ENCODE measurements at regions not wholly inside any gene's neighbourhood (a gene's known extent, or its start where the extent isn't known, plus 50 kb on each side); places are given as distances from the start of the nearest gene placed in this dataset.

DNA sequence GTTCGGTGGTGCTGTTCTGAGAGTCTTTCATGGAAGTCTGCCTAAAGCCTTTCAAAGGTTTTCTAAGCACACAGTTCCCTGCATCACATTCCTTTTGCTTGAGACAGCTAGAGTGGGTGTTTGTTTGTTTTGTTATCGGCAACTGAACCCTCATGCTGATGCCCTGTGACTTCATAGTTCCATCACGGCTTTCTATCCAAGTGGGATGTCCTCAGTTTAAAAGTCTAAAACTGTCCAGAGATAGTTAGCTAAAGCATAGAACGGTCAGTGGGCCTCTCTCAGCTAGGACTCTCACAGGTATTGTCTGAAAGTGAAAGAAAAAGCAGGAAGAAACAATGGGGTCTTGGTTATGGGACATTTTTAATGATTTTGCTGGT is 337.3 kb downstream of the OSR1 start (continued):
- TF ChIP-seq, protein P1, sequence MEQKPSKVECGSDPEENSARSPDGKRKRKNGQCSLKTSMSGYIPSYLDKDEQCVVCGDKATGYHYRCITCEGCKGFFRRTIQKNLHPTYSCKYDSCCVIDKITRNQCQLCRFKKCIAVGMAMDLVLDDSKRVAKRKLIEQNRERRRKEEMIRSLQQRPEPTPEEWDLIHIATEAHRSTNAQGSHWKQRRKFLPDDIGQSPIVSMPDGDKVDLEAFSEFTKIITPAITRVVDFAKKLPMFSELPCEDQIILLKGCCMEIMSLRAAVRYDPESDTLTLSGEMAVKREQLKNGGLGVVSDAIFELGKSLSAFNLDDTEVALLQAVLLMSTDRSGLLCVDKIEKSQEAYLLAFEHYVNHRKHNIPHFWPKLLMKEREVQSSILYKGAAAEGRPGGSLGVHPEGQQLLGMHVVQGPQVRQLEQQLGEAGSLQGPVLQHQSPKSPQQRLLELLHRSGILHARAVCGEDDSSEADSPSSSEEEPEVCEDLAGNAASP (IDR thresholded peaks at IDR 0.05) = no peak

DNA sequence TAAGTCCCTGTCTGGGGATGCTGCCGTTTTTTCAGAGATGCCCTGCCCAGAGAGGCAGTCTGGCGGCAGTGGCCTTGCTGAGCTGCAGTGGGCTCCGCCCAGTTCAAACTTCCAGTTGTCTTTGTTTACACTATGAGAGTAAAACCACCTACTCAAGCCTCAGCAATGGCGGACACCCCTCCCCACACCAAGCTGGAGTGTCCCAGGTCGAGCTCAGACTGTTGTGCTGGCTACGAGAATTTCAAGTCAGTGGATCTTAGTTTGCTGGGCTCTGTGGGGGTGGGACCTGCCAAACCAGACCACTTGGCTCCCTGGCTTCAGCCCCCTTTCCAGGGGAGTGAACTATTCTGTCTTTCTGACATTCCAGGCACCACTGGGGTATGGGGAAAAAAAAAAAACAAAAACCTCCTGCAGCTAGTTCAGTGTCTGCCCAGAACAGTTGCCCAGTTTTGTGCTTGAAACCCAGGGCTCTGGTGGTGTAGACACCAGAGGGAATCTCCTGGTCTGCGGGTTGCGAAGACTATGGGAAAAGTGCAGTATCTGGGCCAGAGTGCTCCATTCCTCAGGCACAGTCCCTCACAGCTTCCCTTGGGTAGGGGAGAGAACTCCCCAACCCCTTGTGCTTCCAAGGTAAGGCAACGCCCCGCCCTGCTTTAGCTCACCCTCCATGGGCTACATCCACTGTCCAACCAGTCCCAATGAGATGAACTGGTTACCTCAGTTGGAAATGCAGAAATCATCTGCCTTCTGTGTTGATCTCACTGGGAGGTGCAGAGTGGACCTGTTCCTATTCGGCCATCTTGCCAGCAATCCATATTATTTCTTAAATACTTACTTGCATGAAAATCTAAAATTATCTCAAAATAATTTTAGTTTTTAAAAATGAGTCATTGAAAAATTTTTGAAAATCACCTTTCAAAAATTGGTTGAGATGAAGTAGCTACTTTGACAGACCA is 338.0 kb downstream of the OSR1 start:
- ChIA-PET POLR2A (no interaction called here), CTCF (ENCODE audit: low intra/inter-chr PET ratio) (no interaction called here)
- no peaks in the 10 kb centered on the region for H3K79me2 ChIP-seq (ENCODE audit: control insufficient read depth, insufficient read depth, low read length)
- FAIRE-seq (no peak), DNase-seq (ENCODE audit: extremely low read depth in 1 of 4, low spot score in 3 of 4) (no peak), ATAC-seq (no peak)
- intact Hi-C loops (cut with micrococcal nuclease) = no loop called here
- BruUV-seq (replicated peaks) = no TSS peak
- H3K4me2 ChIP-seq (ENCODE audit: insufficient read depth, low read length) = no peak overlapping the region
- H3K27me3 ChIP-seq (ENCODE audit: control insufficient read depth in 2 of 2, insufficient read depth in 2 of 2, low read length in 2 of 2) = no peaks in the 10 kb centered on the region
- in situ Hi-C loops (cut with MboI) = no loop called here
- no peak overlapping the region for H3K4me3 ChIP-seq
- no peak overlapping the region for H3K27ac ChIP-seq (ENCODE audit: extremely low read depth, low read depth, low read length)
- 2% methylated on average over 11 of the region's 11 CpGs for WGBS (ENCODE audit: insufficient coverage, low coverage, missing lambda C conversion rate)
- no peaks in the 10 kb centered on the region for H4K20me1 ChIP-seq (replicated peaks; ENCODE audit: control insufficient read depth, insufficient read depth, low read length)
- H3K9ac ChIP-seq (ENCODE audit: insufficient read depth in 1 of 2, low read depth in 2 of 2, low read length in 2 of 2) = no peak overlapping the region
- TF ChIP-seq GABPB1 (CRISPR knock-in tag; IDR thresholded peaks at IDR 0.05) (no peak), U2AF2 (optimal IDR thresholded peaks at IDR 0.05; ENCODE audit: low read depth, low read length) (no peak), POLR2A (conservative IDR thresholded peaks at IDR 0.05) (no peak)
- H3K9me1 ChIP-seq (ENCODE audit: control insufficient read depth, insufficient read depth, low read length) = no peaks in the 10 kb centered on the region
- H3K9me3 ChIP-seq (replicated peaks; ENCODE audit: control insufficient read depth, insufficient read depth, low read depth, low read length) = no peaks in the 10 kb centered on the region
- H2AFZ ChIP-seq (ENCODE audit: low read depth, low read length) = no peak overlapping the region
- no peaks in the 10 kb centered on the region for H3K36me3 ChIP-seq (ENCODE audit: control insufficient read depth, insufficient read depth, low read length)
- H3K4me1 ChIP-seq (replicated peaks in 1 of 2; ENCODE audit: control insufficient read depth in 2 of 2, insufficient read depth in 2 of 2, low read length in 2 of 2) = no peaks in the 10 kb centered on the region
